ENCODE measurements at regions not wholly inside any gene's neighbourhood (a gene's known extent, or its start where the extent isn't known, plus 50 kb on each side); places are given as distances from the start of the nearest gene placed in this dataset.

DNA sequence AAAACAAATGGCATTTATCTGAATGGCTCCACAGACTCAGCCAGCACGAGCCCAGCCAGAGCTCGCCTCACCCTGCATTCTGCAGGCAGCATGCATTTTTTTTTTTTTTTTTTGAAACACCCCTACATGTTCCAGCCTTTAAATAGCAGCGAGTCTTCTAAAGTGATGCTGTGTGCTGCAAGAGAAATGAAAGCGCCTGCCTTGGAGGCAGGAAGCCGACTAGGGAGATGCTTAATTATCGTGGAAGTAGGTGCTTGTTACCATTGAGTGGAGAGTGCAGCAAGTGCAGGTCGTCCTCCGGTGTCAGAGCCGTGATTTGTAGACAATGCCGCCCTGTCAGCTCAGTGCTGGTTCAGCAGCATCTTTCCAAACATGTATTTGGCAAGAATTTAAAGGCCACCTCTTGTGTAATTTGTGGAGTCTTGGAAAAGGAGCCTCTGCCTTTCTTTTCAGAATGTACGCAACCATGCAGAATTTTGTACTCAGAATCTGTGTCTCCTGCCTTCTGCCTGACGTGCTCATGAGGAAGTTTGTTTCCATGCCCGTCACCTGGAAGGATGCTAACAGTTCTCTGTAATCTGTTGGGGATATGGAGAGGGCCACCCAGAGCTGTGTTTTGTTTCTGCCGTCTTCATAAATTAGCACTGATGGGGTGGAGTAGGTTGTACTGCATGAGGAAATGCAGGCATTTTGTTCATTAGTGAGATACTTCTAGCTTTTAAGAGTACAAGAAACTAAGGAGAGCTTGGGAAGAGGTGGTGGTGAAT, 345.9 kb upstream of the RGS6 start:
- no peak for DNase-seq

DNA sequence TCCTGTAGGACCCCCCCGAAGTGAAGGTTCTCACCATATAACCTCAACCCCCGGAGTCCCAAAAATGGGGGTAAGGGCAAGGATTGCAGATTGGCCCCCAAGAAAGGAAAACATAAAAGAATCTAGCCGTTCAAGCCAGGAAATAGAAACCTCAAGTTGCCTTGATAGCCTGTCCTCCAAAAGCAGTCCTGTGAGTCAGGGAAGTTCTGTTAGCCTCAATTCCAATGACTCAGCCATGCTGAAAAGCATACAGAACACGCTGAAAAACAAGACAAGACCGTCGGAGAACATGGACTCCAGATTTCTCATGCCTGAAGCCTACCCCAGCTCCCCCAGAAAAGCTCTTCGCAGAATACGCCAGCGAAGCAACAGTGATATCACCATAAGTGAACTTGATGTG, 344.2 kb upstream of the RGS6 start:
- no peak for DNase-seq

DNA sequence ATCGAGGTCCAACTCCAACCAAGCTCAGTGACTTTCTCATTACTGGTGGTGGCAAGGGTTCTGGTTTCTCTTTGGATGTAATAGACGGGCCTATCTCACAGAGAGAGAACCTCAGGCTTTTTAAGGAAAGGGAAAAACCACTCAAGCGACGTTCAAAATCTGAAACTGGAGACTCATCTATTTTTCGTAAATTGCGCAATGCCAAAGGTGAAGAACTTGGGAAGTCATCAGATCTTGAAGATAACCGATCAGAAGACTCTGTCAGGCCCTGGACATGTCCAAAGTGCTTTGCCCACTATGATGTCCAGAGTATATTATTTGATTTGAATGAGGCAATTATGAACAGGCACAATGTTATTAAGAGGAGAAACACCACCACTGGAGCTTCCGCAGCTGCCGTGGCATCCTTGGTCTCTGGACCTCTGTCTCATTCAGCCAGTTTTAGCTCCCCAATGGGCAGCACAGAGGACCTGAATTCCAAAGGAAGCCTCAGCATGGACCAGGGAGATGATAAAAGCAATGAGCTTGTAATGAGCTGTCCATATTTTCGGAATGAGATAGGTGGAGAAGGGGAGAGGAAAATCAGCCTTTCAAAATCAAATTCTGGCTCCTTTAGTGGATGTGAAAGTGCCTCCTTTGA, 343.5 kb upstream of the RGS6 start:
- DNase-seq: no peak

GRCh38 chr14:71589609-71590008, 342.6 kb upstream of the RGS6 start:
- DNase-seq: no peak

GRCh38 chr14:71590131-71590530, 342.1 kb upstream of the RGS6 start:
- DNase-seq: no peak

DNA sequence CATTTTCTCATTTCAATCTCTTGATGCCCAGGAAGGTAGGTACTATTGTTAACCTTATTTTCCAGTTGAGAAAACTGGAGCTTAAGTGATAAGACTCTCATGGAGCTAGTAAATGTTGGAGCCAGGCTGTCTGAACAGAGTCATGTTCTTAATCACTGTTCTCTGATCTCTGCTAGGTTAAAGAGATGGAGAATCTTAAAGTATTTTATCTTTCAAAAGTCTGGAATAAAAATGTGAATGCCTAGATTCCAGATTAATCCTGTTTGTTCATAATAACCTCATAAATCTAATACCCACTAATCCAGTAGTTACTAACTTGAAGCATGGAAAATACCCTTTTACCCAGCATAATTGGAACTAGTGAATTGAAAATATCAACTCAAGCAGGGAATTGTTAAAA, 341.0 kb upstream of the RGS6 start:
- no peak for DNase-seq

GRCh38 chr14:71591929-71592328, 340.3 kb upstream of the RGS6 start:
- peak; percentile 12 for DNase-seq

- DNase-seq: no peak
These were observed 339.9 kb upstream of the RGS6 start for GRCh38 chr14:71592361-71592760.

DNA sequence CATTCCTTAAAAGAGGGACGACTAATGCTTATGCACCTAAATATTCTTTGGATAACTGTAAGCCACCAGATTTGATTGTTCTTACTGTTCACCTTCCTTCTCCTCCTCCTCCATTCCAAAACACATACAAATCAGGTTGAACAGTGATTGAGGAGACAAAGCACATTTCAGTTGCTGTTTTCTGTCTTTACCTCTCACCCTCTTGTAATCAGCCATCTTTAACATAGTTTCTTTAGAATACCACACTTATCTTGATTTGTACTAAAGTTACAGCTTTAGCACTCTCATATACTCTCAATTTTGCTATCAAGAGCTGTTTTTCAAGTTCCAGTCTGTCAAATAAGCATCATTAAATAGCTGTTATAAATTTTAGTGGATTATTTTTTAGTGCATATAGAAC, 338.3 kb upstream of the RGS6 start:
- no peak for DNase-seq

DNA sequence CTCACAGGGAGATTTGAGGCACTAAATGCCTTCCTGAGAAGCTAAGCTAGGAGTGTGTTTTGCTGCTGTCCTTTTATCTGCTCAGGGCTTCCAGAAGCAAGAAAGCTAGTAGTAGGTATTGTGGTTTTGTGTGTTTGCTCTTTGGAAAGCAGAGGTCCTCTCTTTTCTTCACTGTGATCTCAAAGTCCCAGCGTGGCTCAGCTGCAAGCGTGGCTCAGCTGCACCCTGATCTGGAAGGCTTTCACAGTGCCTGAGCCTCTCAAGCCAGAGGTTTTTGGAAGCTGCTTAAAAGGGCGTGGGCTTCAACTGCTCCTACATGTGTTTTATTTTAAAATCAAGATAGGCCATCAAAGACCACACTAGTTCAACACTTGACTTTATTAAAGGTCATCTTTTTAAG, 337.4 kb upstream of the RGS6 start:
- DNase-seq: no peak

DNA sequence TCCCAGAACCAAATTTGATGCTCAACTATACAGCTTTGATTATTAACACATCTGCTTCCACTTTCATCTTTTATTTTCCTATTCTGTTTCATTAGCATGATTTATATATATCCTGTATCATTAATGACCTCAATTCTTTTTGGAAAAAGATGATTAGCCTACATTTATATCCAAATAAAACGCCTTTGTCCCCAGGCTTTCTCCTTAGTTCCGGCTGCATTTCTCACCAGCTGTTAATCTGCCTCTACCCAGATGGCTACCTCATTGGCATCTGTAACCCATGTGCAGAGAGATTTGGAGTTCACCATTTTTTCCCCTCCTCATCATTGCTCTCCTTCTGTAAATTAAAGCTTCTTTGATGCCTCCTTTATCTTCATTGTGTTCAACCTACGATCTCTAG, 336.8 kb upstream of the RGS6 start:
- no peak for DNase-seq

GRCh38 chr14:71597287-71597920, 334.8 kb upstream of the RGS6 start:
- DNase-seq: no peak

DNA sequence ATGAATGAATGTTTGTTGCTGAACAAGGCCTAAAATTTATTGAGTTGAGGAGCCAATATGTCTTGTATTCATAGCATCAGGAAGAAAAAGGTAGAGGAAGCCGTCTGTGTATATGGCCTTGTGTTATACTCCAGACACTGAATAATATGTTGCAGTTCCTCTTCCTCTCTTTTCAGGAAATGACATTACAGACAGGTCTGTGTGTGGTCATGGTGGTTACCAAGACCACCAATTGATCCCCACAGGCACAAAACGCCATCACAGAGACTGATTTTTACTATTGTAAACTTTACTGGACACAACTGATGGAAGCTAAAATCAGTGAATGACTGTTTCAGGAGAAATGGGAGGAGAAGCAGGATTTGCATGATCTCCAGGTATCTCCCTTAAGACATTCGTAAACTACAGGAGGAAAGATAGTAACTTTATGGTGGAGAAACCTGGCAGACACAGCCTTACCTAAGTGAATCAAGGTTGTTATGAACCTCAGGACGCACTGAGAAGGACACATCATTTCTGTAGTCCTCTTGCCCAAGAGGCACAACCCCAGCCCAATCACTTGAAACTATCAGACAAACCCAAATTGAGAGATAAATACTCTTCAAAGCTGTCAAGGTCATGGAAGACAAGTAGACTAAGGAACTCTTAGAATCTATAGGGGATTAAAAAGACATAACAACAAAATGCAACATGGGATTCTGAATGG, 334.1 kb upstream of the RGS6 start:
- DNase-seq: no peak

GRCh38 chr14:71600309-71600708, 331.9 kb upstream of the RGS6 start:
- DNase-seq: no peak

GRCh38 chr14:71602524-71602923, 329.7 kb upstream of the RGS6 start:
- DNase-seq: no peak

DNA sequence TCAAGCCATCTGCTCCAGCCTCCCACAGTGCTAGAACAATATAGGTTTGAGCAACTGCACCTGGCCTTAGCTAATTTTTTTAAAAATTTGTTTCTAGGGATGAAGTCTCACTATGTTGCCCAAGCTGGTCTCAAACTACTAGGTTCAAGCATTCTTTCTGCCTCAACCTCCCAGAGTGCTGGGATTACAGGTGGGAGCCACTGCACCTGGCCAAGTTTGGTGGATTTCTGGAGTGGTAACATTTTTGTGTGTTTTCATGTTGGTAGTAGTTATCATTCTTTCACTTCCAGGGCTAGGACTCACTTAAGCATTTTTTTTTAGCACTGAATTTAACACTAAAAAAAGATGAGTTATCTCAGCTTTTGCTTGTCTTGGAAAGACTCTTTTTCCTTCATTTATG, 328.0 kb upstream of the RGS6 start:
- DNase-seq: no peak

DNA sequence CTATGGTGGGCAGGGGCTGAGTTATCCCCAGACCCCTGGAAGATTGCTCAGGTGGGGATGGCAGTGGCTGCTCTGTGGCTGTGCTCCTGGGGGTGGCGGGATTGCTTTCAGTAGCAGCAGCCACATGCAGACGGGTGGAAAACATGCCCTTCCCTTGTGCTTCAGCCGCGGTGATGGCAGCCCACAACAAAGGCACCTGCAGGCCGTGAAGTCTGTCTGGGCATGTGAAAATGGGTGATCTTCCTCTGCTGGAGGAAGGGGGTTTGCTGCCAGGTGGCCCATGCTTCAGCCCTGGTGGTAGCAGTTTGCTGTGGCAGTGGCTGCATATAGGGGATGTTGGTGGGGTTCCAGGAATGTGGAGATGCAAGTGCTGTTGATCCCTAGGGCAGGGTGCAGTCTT, 326.2 kb upstream of the RGS6 start:
- DNase-seq: peak; percentile 14

DNA sequence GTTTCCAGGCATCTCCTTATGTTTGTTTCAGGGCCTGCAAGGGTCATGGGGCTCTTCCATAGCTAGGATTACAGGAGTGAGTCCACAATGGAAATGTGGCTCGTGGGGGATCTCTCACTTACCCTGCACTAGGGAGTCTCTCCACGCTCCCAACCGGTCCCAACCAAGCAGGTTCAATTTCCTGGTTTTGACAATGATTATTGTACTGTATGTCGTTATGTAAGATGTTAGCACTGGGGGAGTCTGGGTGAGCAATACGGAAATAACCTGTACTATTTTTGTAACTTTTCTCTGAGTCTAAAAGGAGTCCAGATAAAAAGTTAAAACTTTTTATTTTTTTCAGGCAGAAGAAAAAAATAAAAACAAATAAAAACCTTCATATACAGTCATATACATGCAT, 325.7 kb upstream of the RGS6 start:
- no peak for DNase-seq

- DNase-seq: no peak
These were observed 325.2 kb upstream of the RGS6 start for GRCh38 chr14:71607056-71607455.

GRCh38 chr14:71610149-71610548, 322.1 kb upstream of the RGS6 start:
- DNase-seq: no peak

GRCh38 chr14:71610797-71611196, 321.4 kb upstream of the RGS6 start:
- DNase-seq: no peak

GRCh38 chr14:71613168-71613567, 319.1 kb upstream of the RGS6 start:
- DNase-seq: no peak

GRCh38 chr14:71616013-71616412, 316.2 kb upstream of the RGS6 start:
- no peak for DNase-seq

- DNase-seq: no peak
These were observed 314.2 kb upstream of the RGS6 start for GRCh38 chr14:71618047-71618446.
